ENCODE measurements at regions not wholly inside any gene's neighbourhood (a gene's known extent, or its start where the extent isn't known, plus 50 kb on each side); places are given as distances from the start of the nearest gene placed in this dataset.
A peak's percentile ranks its signal among the peaks of the same experiment; 100 is the strongest.
"Not testable (repeated sequence)": the region's sequence is repeated elsewhere in the genome, so short reads cannot be mapped to it uniquely, and the experiment has no call there.

DNA sequence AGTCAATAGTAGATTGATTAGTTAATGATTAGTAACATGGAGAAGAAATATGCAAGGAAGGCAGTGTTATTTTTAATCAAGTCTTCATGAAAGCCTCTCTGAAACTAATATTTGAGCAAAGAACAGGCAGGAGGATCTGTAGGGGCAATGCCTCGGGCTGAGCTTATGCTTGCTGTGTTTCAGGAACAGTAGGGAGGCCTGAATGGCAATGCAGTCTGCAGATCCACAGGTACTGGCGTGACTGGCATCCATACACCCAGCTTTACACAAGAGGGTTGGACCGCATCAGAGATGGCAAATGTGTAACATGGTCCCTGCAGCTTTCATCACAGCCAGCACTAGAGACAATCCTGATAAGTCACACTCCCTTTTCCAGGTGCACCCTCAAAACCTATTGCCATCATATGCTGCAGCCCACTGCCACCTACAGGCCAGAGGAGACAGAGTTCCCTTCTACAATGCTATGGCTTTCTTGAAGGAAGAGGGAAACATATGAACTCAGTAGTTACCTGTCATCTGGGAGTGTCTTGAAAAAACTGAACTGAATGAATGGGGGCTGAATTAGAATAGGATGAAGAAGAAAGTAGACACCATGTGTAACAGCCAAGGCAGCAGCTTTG lies 582.4 kb upstream of the RAB6C start:
- 62% methylated on average over 3 of the region's 3 CpGs for WGBS

DNA sequence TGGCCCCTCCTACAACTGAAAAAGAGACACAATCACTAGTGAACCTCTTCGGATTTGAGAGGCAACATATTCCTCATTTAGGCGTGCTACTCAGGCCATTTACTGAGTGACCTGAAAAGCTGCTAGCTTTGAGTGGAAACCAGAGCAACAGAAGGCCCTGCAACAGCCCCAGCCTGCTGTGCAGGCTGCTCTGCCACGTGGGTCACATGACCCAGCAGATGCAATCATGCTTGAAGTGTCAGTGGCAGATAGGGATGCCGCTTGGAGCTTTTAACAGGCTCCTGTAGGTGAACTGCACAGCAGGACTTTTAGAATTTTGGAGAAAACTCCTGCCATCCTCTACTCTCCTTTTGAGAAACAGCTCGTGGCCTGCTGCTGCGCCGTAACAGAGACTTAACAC lies 578.6 kb upstream of the RAB6C start:
- Histone ChIP-seq H3K27me3 (replicated peaks; ENCODE audit: insufficient read depth) (no peaks in the 10 kb centered on the region), H3K9me3 (no peaks in the 10 kb centered on the region), H3K36me3 (no peaks in the 10 kb centered on the region), H3K27ac (no peak overlapping the region), H3K4me3 (no peak overlapping the region), H3K4me1 (replicated peaks) (no peaks in the 10 kb centered on the region)
- no peak for DNase-seq (ENCODE audit: low spot score)
- 63% methylated on average over 7 of the region's 7 CpGs for WGBS
- intact Hi-C loops (cut with DNase I): no loop called here
- no peak for TF ChIP-seq POLR2A (IDR thresholded peaks at IDR 0.05)
- TF ChIP-seq POLR2AphosphoS5 (IDR thresholded peaks at IDR 0.05): no peak
- TF ChIP-seq, protein P1, sequence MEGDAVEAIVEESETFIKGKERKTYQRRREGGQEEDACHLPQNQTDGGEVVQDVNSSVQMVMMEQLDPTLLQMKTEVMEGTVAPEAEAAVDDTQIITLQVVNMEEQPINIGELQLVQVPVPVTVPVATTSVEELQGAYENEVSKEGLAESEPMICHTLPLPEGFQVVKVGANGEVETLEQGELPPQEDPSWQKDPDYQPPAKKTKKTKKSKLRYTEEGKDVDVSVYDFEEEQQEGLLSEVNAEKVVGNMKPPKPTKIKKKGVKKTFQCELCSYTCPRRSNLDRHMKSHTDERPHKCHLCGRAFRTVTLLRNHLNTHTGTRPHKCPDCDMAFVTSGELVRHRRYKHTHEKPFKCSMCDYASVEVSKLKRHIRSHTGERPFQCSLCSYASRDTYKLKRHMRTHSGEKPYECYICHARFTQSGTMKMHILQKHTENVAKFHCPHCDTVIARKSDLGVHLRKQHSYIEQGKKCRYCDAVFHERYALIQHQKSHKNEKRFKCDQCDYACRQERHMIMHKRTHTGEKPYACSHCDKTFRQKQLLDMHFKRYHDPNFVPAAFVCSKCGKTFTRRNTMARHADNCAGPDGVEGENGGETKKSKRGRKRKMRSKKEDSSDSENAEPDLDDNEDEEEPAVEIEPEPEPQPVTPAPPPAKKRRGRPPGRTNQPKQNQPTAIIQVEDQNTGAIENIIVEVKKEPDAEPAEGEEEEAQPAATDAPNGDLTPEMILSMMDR (IDR thresholded peaks at IDR 0.05): no peak

More for the DNA sequence above, 582.4 kb upstream of the RAB6C start:
- Histone ChIP-seq H3K27me3 (replicated peaks; ENCODE audit: insufficient read depth) (no peaks in the 10 kb centered on the region), H3K27ac (no peak overlapping the region), H3K4me3 (no peak overlapping the region), H3K4me1 (replicated peaks) (no peaks in the 10 kb centered on the region), H3K9me3 (no peaks in the 10 kb centered on the region), H3K36me3 (no peaks in the 10 kb centered on the region)
- TF ChIP-seq POLR2AphosphoS5 (IDR thresholded peaks at IDR 0.05): no peak
- TF ChIP-seq, protein P1 (IDR thresholded peaks at IDR 0.05): peak; percentile 14 to 76 (median 62)
- DNase-seq (ENCODE audit: low spot score): peak; percentile 61
- intact Hi-C loops (cut with DNase I): loop anchor here (10.0 kb wide), 2 partner anchors 662 to 1072 kb away; no protein-coding TSS in a partner anchor

DNA sequence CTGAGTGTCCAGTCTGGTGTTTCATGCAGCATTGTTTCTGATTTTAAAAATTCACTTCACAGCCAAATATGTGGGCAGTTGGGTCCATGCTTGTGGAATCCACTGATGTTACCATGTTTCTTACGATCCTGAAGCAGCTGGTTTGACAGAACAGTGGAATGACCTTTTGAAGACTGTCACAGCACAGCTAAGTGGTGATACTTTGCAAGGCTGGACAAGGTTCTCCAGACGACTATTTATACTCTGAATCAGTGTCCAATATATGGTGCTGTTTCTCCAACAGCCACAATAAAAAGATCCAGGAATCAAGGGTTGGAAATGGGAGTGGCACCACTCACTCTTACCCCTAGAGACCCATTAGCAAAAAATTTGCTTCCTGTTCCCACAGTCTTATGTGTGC lies 577.4 kb upstream of the RAB6C start:
- no peaks in the 10 kb centered on the region for H3K4me1 ChIP-seq (replicated peaks)
- 77% methylated on average over 2 of the region's 2 CpGs for WGBS
- intact Hi-C loops (cut with DNase I): no loop called here
- H3K9me3 ChIP-seq: no peaks in the 10 kb centered on the region
- H3K27ac ChIP-seq: no peak overlapping the region
- no peak for DNase-seq (ENCODE audit: low spot score)
- H3K27me3 ChIP-seq (replicated peaks; ENCODE audit: insufficient read depth): no peaks in the 10 kb centered on the region
- TF ChIP-seq POLR2A (IDR thresholded peaks at IDR 0.05): no peak
- TF ChIP-seq POLR2AphosphoS5 (IDR thresholded peaks at IDR 0.05): no peak
- no peaks in the 10 kb centered on the region for H3K36me3 ChIP-seq
- no peak overlapping the region for H3K4me3 ChIP-seq

DNA sequence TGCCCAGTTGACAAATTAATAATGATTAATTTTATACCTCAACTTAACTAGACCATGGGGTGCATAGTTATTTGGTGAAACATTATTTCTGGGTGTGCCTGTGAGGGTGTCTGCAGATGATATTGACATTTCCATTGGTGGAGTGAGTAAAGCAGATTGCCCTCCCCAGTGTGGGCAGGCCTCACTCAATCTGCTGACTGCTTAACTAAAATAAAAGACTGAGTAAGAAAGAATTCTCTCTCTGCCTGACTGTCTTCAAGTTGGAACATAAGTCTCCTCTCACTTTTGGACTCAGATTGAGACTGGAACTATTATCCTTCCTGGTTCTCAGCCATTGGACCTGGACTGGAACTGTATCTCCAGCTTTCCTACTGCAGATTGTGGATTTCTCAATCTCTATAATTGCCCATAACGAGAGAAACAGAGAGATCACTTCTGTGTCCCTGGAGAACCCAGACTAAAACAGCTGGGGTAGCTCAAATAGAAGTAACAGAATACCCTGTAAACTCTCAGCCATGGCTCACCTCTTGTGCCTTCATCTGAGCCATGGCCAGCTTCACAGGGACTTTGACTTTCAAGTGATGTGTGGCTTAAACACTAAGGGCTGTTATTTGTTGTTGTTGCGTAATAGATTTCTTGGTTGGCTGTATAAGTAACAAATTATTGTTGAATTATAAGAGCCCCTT lies 575.3 kb upstream of the RAB6C start:
- Histone ChIP-seq H3K9me3 (no peaks in the 10 kb centered on the region), H3K27me3 (replicated peaks; ENCODE audit: insufficient read depth) (no peaks in the 10 kb centered on the region), H3K27ac (no peak overlapping the region), H3K4me3 (no peak overlapping the region), H3K4me1 (replicated peaks) (no peaks in the 10 kb centered on the region), H3K36me3 (no peaks in the 10 kb centered on the region)
- no peak for TF ChIP-seq POLR2A (IDR thresholded peaks at IDR 0.05)
- TF ChIP-seq, protein P1 (IDR thresholded peaks at IDR 0.05): no peak
- no peak for TF ChIP-seq POLR2AphosphoS5 (IDR thresholded peaks at IDR 0.05)
- intact Hi-C loops (cut with DNase I): no loop called here
- no peak for DNase-seq (ENCODE audit: low spot score)
- WGBS: 75% methylated on average over 2 of the region's 2 CpGs

DNA sequence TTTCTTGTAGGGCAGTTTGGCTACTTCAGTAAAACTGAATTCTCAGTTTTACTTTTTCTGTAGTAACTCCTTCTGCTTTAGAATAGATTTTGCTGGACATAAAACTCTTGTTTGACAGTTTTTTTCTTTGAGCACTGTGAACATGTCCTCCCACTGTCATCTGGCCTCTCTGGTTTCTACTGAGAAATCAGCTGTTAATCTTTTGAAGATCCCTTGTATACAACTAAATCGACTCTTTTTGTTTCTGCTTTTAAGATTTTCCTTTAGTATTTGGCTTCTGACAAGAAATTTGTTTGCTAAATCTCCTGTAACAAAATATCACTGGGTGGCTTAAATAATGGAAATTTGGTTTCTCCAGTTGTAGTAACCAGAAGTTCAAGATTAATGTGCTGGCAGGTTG lies 570.9 kb upstream of the RAB6C start:
- no peaks in the 10 kb centered on the region for H3K9me3 ChIP-seq
- TF ChIP-seq, protein P1 (IDR thresholded peaks at IDR 0.05): no peak
- no peak for TF ChIP-seq POLR2AphosphoS5 (IDR thresholded peaks at IDR 0.05)
- TF ChIP-seq POLR2A (IDR thresholded peaks at IDR 0.05): no peak
- H3K36me3 ChIP-seq: no peaks in the 10 kb centered on the region
- intact Hi-C loops (cut with DNase I): no loop called here
- no peaks in the 10 kb centered on the region for H3K4me1 ChIP-seq (replicated peaks)
- 94% methylated on average over 1 of the region's 1 CpG for WGBS
- H3K27me3 ChIP-seq (replicated peaks; ENCODE audit: insufficient read depth): no peaks in the 10 kb centered on the region
- H3K27ac ChIP-seq: no peak overlapping the region
- H3K4me3 ChIP-seq: no peak overlapping the region
- DNase-seq (ENCODE audit: low spot score): no peak

DNA sequence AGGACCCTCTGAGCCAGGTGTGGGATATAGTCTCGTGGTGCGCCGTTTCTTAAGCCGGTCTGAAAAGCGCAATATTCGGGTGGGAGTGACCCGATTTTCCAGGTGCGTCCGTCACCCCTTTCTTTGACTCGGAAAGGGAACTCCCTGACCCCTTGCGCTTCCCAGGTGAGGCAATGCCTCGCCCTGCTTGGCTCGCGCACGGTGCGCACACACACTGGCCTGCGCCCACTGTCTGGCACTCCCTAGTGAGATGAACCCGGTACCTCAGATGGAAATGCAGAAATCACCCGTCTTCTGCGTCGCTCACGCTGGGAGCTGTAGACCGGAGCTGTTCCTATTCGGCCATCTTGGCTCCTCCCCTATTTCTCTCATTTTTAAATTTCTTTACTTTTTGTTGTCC lies 562.4 kb upstream of the RAB6C start:
- intact Hi-C loops (cut with DNase I); DNase-seq (ENCODE audit: low spot score); H3K4me1 ChIP-seq (replicated peaks); H3K27ac ChIP-seq; H3K36me3 ChIP-seq; H3K9me3 ChIP-seq; H3K4me3 ChIP-seq; H3K27me3 ChIP-seq (replicated peaks; ENCODE audit: insufficient read depth): not testable (repeated sequence)
- 96% methylated on average over 17 of the region's 24 CpGs for whole genome bisulfite sequencing

Measured in prostate gland (tissue), 2 donors.